MCF 10A (cell line): ENCODE measurements at regions not wholly inside any gene's neighbourhood (a gene's known extent, or its start where the extent isn't known, plus 50 kb on each side); places are given as distances from the start of the nearest gene placed in this dataset.
A peak's percentile ranks its signal among the peaks of the same experiment; 100 is the strongest.

Experiments used
- BruUV-seq: library from RNA; stranded (reverse); fragments of 400-500 nt; replicated peaks from 2 replicates; lab custom pipeline; 2021; lab: Mats Ljungman, UMichigan
- CTCF ChIA-PET: fragments of 300-600 bp; sonication (Branson Sonifier 250); formaldehyde crosslinking; extraction: SDS; loops from one replicate; lab custom pipeline; 2021; ENCODE audit warnings: antibody characterized with exemption, inconsistent platforms; lab: Yijun Ruan, JAX
- POLR2A ChIA-PET: fragments of 300-600, 350-650 bp; sonication (Branson Sonifier 250); formaldehyde crosslinking; extraction: SDS; loops from one replicate; lab custom pipeline; 2020; ENCODE audit warnings: antibody characterized with exemption, inconsistent platforms; lab: Yijun Ruan, JAX
- DNase-seq: peaks from one replicate; pipeline ENCODE4 v3.0.0-alpha.2; 2018; ENCODE audit not compliant: unreplicated experiment
- H3K27ac Mint-ChIP-seq: one replicate; pipeline ENCODE4 v1.8.0; 2022; ENCODE audit warnings: mild to moderate bottlenecking, low read depth, mixed read lengths; ENCODE audit not compliant: unreplicated experiment
- H3K27me3 Mint-ChIP-seq: one replicate; pipeline ENCODE4 v1.8.0; 2022; ENCODE audit warnings: mixed read lengths; ENCODE audit not compliant: insufficient read depth, unreplicated experiment
- H3K36me3 Mint-ChIP-seq: one replicate; pipeline ENCODE4 v1.8.0; 2022; ENCODE audit warnings: mild to moderate bottlenecking, moderate library complexity, mixed read lengths; ENCODE audit not compliant: insufficient read depth, unreplicated experiment
- H3K4me1 Mint-ChIP-seq: one replicate; pipeline ENCODE4 v1.8.0; 2022; ENCODE audit warnings: mixed read lengths; ENCODE audit not compliant: insufficient read depth, unreplicated experiment
- H3K4me3 Mint-ChIP-seq: one replicate; pipeline ENCODE4 v1.8.0; 2022; ENCODE audit warnings: mild to moderate bottlenecking, moderate library complexity, mixed read lengths; ENCODE audit not compliant: unreplicated experiment
- H3K9me3 Mint-ChIP-seq: one replicate; pipeline ENCODE4 v1.8.0; 2022; ENCODE audit warnings: mixed read lengths; ENCODE audit not compliant: unreplicated experiment
- CTCF ChIP-seq: fragments of 200-600 bp; IDR thresholded peaks from one replicate; pipeline ENCODE4 v1.8.0; 2022; ENCODE audit warnings: antibody characterized with exemption, mild to moderate bottlenecking; ENCODE audit not compliant: unreplicated experiment
- intact Hi-C: fragments of 100-400 bp; cut with micrococcal nuclease; formaldehyde crosslinking; loops from 2 replicates; pipeline ENCODE4 v1.14.1; 2022

GRCh38 chr5:27639005-27639612, 600.7 kb upstream of the CDH9 start:
- intact Hi-C loops: no loop called here
- no TSS peak for BruUV-seq
- H3K27ac Mint-ChIP-seq: no peak overlapping the region
- ChIA-PET CTCF (interaction anchor here (0.7 kb wide), 1 partner anchor 593 kb away, joined by 3 read pairs; no protein-coding TSS in a partner anchor), POLR2A (no interaction called here)
- no peak overlapping the region for H3K4me3 Mint-ChIP-seq
- no peak for DNase-seq
- no peaks in the 10 kb centered on the region for H3K9me3 Mint-ChIP-seq
- H3K27me3 Mint-ChIP-seq: no peaks in the 10 kb centered on the region
- no peaks in the 10 kb centered on the region for H3K4me1 Mint-ChIP-seq
- H3K36me3 Mint-ChIP-seq: no peaks in the 10 kb centered on the region
- no peak for TF ChIP-seq CTCF

GRCh38 chr5:27619982-27620381, 581.6 kb upstream of the CDH9 start:
- intact Hi-C loops: no loop called here
- ChIA-PET POLR2A (no interaction called here), CTCF (interaction anchor here (0.6 kb wide), 1 partner anchor 16 kb away, joined by 3 read pairs; no protein-coding TSS in a partner anchor)
- no peak for DNase-seq
- H3K9me3 Mint-ChIP-seq: no peaks in the 10 kb centered on the region
- H3K27ac Mint-ChIP-seq: no peak overlapping the region
- no peak overlapping the region for H3K4me3 Mint-ChIP-seq
- no peaks in the 10 kb centered on the region for H3K27me3 Mint-ChIP-seq
- H3K36me3 Mint-ChIP-seq: no peaks in the 10 kb centered on the region
- BruUV-seq: no TSS peak
- TF ChIP-seq CTCF: no peak
- H3K4me1 Mint-ChIP-seq: no peaks in the 10 kb centered on the region

GRCh38 chr5:27612161-27612560, 573.8 kb upstream of the CDH9 start:
- intact Hi-C loops: no loop called here
- POLR2A ChIA-PET: no interaction called here
- no peak for TF ChIP-seq CTCF
- no peak for DNase-seq
- Mint-ChIP-seq H3K4me3 (no peak overlapping the region), H3K36me3 (no peaks in the 10 kb centered on the region), H3K4me1 (peaks cover 5% of the 10 kb centered on the region), H3K27me3 (no peaks in the 10 kb centered on the region), H3K9me3 (no peaks in the 10 kb centered on the region), H3K27ac (peak overlapping the region; percentile 31)
- CTCF ChIA-PET: no interaction called here
- BruUV-seq: no TSS peak

GRCh38 chr5:27608992-27609391, 570.6 kb upstream of the CDH9 start:
- intact Hi-C loops: no loop called here
- Mint-ChIP-seq H3K4me1 (peaks cover 5% of the 10 kb centered on the region), H3K4me3 (no peak overlapping the region), H3K27ac (no peak overlapping the region), H3K36me3 (no peaks in the 10 kb centered on the region), H3K27me3 (no peaks in the 10 kb centered on the region), H3K9me3 (no peaks in the 10 kb centered on the region)
- DNase-seq: no peak
- POLR2A ChIA-PET: interaction anchor here (0.7 kb wide), 1 partner anchor 38 kb away, joined by 3 read pairs; no protein-coding TSS in a partner anchor
- CTCF ChIA-PET: no interaction called here
- no peak for TF ChIP-seq CTCF
- no TSS peak for BruUV-seq
